Psoas muscle (tissue), 7 donors: ENCODE measurements at regions not wholly inside any gene's neighbourhood (a gene's known extent, or its start where the extent isn't known, plus 50 kb on each side); places are given as distances from the start of the nearest gene placed in this dataset.

Experiments used
- ATAC-seq, 4 donors: fragments of 200-7000 bp; cut with Tn5 transposase; one replicate each; pipeline ENCODE4 v1.9.1; 2020; ENCODE audit warnings: moderate library complexity in 3 of 4, mild to moderate bottlenecking in 2 of 4
- DNase-seq, 2 donors: peaks; one replicate each; pipeline ENCODE4 v3.0.0-alpha.2; 2020
- H3K27ac ChIP-seq: fragments of 200-600 bp; one replicate; pipeline ENCODE4 v1.8.0; 2022
- H3K27me3 ChIP-seq, 3 donors: fragments of 200-600 bp in 1 of 3; one replicate each; pipeline versions ENCODE4 v1.6.1 to v1.8.0; 2013 to 2022; ENCODE audit warnings: low read length in 2 of 3, mild to moderate bottlenecking in 2 of 3, moderate library complexity in 1 of 3; ENCODE audit not compliant: insufficient read depth in 3 of 3
- H3K36me3 ChIP-seq, 2 donors: fragments of 200-600 bp in 1 of 2; one replicate each; pipeline versions ENCODE4 v1.6.1 to v1.8.0; 2013 to 2022; ENCODE audit warnings: low read depth in 1 of 2, mild to moderate bottlenecking in 1 of 2, moderate library complexity in 1 of 2; ENCODE audit not compliant: insufficient read depth in 1 of 2
- H3K4me1 ChIP-seq: fragments of 200-600 bp; one replicate; pipeline ENCODE4 v1.8.0; 2022
- H3K4me3 ChIP-seq: fragments of 200-600 bp; one replicate; pipeline ENCODE4 v1.8.0; 2022; ENCODE audit warnings: mild to moderate bottlenecking
- H3K9me3 ChIP-seq: fragments of 200-600 bp; one replicate; pipeline ENCODE4 v1.8.0; 2022
- WGBS, 3 donors: extraction: QIAGEN DNeasy Blood & Tissue Kit; methylation state at CpG; one replicate each; pipeline versions ENCODE4 v1.1.6 to v1.1.7; 2013; 5-methylcytosine and 5-hydroxymethylcytosine counted together
- intact Hi-C, 2 donors: fragments of 100-400 bp; cut with DNase I; formaldehyde crosslinking; loops; one replicate each; pipeline versions ENCODE4 v1.11.0 to v1.14.2; 2022
- TF ChIP-seq, protein P1 (sequence below): fragments of 200-600 bp; IDR thresholded peaks from one replicate; pipeline ENCODE4 v1.8.0; 2022; ENCODE audit warnings: antibody characterized with exemption
- donor health status: healthy with polysubstance abuse.
- donor health status: DM: no; HTN: no; CAD: no; lungs with moderate emphysema.
- donor health status: Bipolar disorder and iron deficiency.
- donor health status: healthy.
- donor health status: DM: yes; HTN: yes; CAD: no.
- donor health status: DM: no; HTN: no; CAD: no.
- donor health status: DM: yes; HTN: yes; CAD: no.

DNA sequence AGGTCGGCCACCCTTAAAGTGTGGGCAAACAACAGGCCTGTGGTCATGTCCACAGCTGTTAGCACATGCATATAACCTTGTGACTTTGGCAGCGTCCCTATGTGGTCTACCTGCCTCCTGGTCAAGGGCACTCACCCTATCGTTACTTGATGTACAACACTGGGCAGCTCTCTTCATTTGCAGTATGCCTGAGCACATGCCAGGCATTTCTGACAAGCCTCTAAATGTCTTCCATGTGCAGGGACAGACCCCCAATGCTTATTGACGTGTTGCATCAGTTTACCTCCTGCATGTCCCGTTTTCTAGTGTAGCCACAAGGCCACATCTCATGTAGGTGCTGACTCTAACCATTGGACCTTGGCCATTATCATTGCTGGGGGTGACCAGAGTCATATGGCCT is 731.7 kb upstream of the MIR17HG start:
- Histone ChIP-seq H3K4me3 (no peak overlapping the region), H3K9me3 (no peaks in the 10 kb centered on the region), H3K4me1 (no peaks in the 10 kb centered on the region), H3K27me3 (no peaks in the 10 kb centered on the region), H3K36me3 (no peaks in the 10 kb centered on the region), H3K27ac (no peak overlapping the region)
- intact Hi-C loops: no loop called here
- 80 to 89% (median 87%) methylated on average over 5 of the region's 5 CpGs for WGBS, 3 donors
- DNase-seq: no peak
- ATAC-seq: no peak
- TF ChIP-seq, protein P1, sequence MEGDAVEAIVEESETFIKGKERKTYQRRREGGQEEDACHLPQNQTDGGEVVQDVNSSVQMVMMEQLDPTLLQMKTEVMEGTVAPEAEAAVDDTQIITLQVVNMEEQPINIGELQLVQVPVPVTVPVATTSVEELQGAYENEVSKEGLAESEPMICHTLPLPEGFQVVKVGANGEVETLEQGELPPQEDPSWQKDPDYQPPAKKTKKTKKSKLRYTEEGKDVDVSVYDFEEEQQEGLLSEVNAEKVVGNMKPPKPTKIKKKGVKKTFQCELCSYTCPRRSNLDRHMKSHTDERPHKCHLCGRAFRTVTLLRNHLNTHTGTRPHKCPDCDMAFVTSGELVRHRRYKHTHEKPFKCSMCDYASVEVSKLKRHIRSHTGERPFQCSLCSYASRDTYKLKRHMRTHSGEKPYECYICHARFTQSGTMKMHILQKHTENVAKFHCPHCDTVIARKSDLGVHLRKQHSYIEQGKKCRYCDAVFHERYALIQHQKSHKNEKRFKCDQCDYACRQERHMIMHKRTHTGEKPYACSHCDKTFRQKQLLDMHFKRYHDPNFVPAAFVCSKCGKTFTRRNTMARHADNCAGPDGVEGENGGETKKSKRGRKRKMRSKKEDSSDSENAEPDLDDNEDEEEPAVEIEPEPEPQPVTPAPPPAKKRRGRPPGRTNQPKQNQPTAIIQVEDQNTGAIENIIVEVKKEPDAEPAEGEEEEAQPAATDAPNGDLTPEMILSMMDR: no peak

DNA sequence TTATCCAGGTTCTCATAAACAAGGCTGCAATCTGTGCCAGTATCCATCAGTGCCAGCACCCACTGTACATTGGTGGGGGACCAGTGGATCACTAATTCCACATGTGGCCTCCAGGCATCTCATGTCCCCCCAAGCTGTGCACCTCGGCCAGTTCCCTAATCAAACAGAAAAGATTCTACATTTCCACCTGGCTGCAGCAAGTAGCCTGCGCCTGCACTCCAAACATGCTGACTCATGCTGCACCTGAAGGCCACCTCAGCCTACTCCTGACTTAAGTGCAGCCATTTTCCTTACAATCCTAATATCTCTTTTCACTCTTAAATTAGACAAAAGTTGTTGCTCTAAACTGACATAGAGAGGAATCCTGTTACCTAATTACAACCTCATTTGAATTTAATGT is 729.4 kb upstream of the MIR17HG start:
- Histone ChIP-seq H3K36me3 (no peaks in the 10 kb centered on the region), H3K4me3 (no peak overlapping the region), H3K4me1 (no peaks in the 10 kb centered on the region), H3K9me3 (no peaks in the 10 kb centered on the region), H3K27ac (no peak overlapping the region), H3K27me3 (no peaks in the 10 kb centered on the region)
- intact Hi-C loops: no loop called here
- WGBS, 3 donors: 86 to 93% (median 89%) methylated on average over 2 of the region's 2 CpGs
- DNase-seq (no peak), ATAC-seq (no peak)
- TF ChIP-seq, protein P1: no peak

DNA sequence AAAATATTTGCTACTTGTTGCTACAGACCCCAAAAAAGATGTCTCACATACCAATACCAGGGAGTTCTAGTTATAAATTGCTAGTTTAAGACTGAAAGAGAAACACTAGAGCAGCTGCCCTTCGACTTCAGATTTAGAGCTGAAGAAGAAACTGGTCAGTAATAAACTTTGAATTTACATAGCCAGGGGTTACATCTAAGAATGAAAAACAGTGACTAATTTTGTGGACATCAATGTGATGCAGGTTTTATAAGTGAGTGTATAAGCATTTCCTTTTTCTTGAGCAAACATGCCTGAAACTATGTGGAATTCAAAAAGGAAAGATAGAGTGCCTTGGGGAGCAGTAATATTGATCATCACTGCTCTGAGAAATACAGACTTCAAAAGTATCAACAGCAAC is 724.9 kb upstream of the MIR17HG start:
- no peak for ATAC-seq
- TF ChIP-seq, protein P1: no peak
- WGBS, 3 donors: 66 to 80% (median 78%) methylated on average over 1 of the region's 1 CpG
- Histone ChIP-seq H3K4me1 (no peaks in the 10 kb centered on the region), H3K4me3 (no peak overlapping the region), H3K36me3 (no peaks in the 10 kb centered on the region), H3K27ac (no peak overlapping the region), H3K9me3 (no peaks in the 10 kb centered on the region), H3K27me3 (no peaks in the 10 kb centered on the region)
- intact Hi-C loops: no loop called here
- DNase-seq: no peak

DNA sequence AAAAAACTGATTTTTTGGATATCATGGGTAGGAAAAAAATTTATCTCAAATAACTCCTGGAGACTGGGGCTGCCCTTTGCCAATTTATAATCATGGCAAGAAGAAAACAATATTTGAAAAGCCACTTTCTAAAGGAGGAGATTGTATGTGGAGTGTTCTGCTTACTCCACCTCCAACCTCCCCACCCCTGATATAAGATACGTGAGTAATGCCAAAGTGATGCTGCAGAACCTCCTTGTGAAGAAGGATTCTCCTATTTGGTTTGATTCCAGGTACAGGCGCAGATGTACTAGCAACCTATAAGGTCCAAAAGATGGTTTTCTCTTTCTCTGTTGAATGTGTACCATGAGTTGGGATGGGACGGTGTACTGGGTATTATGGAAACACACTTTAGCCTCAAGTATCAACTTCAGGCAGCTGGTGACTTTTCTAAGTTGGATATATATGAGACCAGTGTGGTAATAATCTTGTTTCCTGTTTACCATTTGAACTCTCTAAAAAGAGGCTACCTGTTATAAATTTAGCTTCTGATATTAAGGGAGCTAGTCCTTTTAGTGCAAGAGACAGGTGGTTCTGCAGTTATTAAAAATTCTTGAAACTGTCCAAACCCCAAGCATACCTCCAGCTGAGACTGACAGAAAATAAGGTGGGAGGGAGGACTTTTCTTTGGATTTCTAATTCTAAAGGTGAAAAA is 724.0 kb upstream of the MIR17HG start:
- H3K36me3 ChIP-seq: no peaks in the 10 kb centered on the region
- DNase-seq: no peak
- no peaks in the 10 kb centered on the region for H3K9me3 ChIP-seq
- H3K4me1 ChIP-seq: no peaks in the 10 kb centered on the region
- H3K27me3 ChIP-seq: no peaks in the 10 kb centered on the region
- H3K27ac ChIP-seq: no peak overlapping the region
- TF ChIP-seq, protein P1: no peak
- intact Hi-C loops: no loop called here
- ATAC-seq: no peak
- 86 to 93% (median 89%) methylated on average over 3 of the region's 3 CpGs for WGBS, 3 donors
- no peak overlapping the region for H3K4me3 ChIP-seq

DNA sequence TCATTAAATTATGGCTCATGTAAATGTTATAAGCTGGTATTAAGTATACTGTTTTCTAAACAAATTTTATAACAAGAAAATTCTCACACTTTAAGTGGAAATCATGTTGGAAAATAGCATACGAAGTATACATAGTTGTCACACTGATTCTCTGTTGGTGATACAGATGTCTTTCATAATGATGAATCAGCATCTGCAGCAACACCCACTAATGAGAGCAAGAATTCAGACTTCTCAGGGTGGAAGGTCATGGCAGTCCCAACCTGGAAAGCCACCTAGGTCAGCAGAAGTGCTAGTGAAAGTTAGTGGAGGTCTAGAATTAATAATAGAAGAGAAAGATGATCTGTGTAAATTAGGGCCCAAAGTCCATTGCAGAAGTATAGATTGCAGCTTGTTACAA is 719.7 kb upstream of the MIR17HG start:
- no peaks in the 10 kb centered on the region for H3K27me3 ChIP-seq
- WGBS, 3 donors: 75 to 87% (median 84%) methylated on average over 1 of the region's 1 CpG
- no peaks in the 10 kb centered on the region for H3K9me3 ChIP-seq

More for the DNA sequence above, 719.7 kb upstream of the MIR17HG start:
- no peaks in the 10 kb centered on the region for H3K36me3 ChIP-seq
- no peak overlapping the region for H3K4me3 ChIP-seq
- TF ChIP-seq, protein P1: no peak
- H3K27ac ChIP-seq: no peak overlapping the region
- intact Hi-C loops: no loop called here
- DNase-seq (no peak), ATAC-seq (no peak)
- no peaks in the 10 kb centered on the region for H3K4me1 ChIP-seq
